BLaER1 (cell line): ENCODE measurements at regions not wholly inside any gene's neighbourhood (a gene's known extent, or its start where the extent isn't known, plus 50 kb on each side); places are given as distances from the start of the nearest gene placed in this dataset.
A peak's percentile ranks its signal among the peaks of the same experiment; 100 is the strongest.

Source experiments
- H3K27ac ChIP-seq: shearing (Covaris generic); formaldehyde crosslinking; 2 replicates; pipeline ENCODE4 v1.8.1; 2022
- H3K27me3 ChIP-seq: shearing (Covaris generic); formaldehyde crosslinking; 2 replicates; pipeline ENCODE4 v1.8.1; 2022
- H3K36me3 ChIP-seq: shearing (Covaris generic); formaldehyde crosslinking; 2 replicates; pipeline ENCODE4 v1.8.1; 2022
- H3K4me1 ChIP-seq: shearing (Covaris generic); formaldehyde crosslinking; 2 replicates; pipeline ENCODE4 v1.8.1; 2022
- H3K4me2 ChIP-seq: shearing (Covaris generic); formaldehyde crosslinking; 2 replicates; pipeline ENCODE4 v1.8.1; 2022
- H3K4me3 ChIP-seq: shearing (Covaris generic); formaldehyde crosslinking; 2 replicates; pipeline ENCODE4 v1.8.1; 2022
- H3K9ac ChIP-seq: shearing (Covaris generic); formaldehyde crosslinking; 2 replicates; pipeline ENCODE4 v1.8.1; 2022
- H3K9me3 ChIP-seq: shearing (Covaris generic); formaldehyde crosslinking; 2 replicates; pipeline ENCODE4 v1.8.1; 2022
- H4K20me1 ChIP-seq: shearing (Covaris generic); formaldehyde crosslinking; 2 replicates; pipeline ENCODE4 v1.8.1; 2022
- Cebpa-rat ChIP-seq: shearing (Covaris generic); IDR thresholded peaks from 2 replicates; pipeline ENCODE4 v1.8.1; 2022

GRCh38 chr3:13211605-13212210, 138.5 kb upstream of the IQSEC1 start:
- Histone ChIP-seq H3K9ac (no peak overlapping the region), H3K27ac (no peak overlapping the region), H3K36me3 (no peaks in the 10 kb centered on the region), H4K20me1 (no peaks in the 10 kb centered on the region), H3K9me3 (no peaks in the 10 kb centered on the region), H3K4me1 (peaks cover 64% of the 10 kb centered on the region), H3K27me3 (no peaks in the 10 kb centered on the region), H3K4me3 (no peak overlapping the region), H3K4me2 (no peak overlapping the region)
- TF ChIP-seq Cebpa-rat, result no peak

- Histone ChIP-seq H3K27me3 (no peaks in the 10 kb centered on the region), H3K9ac (peak overlapping the region; percentile 50; the same call in 1 of the 2 replicates), H3K4me2 (peak overlapping the region; percentile 86), H3K4me3 (no peak overlapping the region), H4K20me1 (no peaks in the 10 kb centered on the region), H3K27ac (peak overlapping the region; percentile 51; the same call in 1 of the 2 replicates), H3K36me3 (no peaks in the 10 kb centered on the region), H3K4me1 (peaks cover 52% of the 10 kb centered on the region), H3K9me3 (no peaks in the 10 kb centered on the region)
- no peak for TF ChIP-seq Cebpa-rat
Observed at GRCh38 chr3:13210221-13210975, 137.2 kb upstream of the IQSEC1 start.

GRCh38 chr3:13209634-13209997, 136.4 kb upstream of the IQSEC1 start:
- TF ChIP-seq Cebpa-rat, result no peak
- H3K4me2 ChIP-seq, result peak overlapping the region; percentile 86
- no peak overlapping the region for H3K4me3 ChIP-seq
- peak overlapping the region; percentile 50; the same call in 1 of the 2 replicates for H3K9ac ChIP-seq
- peaks cover 48% of the 10 kb centered on the region for H3K4me1 ChIP-seq
- H3K27ac ChIP-seq, result peak overlapping the region; percentile 51; the same call in 1 of the 2 replicates
- no peaks in the 10 kb centered on the region for H3K36me3 ChIP-seq
- no peaks in the 10 kb centered on the region for H3K27me3 ChIP-seq
- H3K9me3 ChIP-seq, result no peaks in the 10 kb centered on the region
- H4K20me1 ChIP-seq, result no peaks in the 10 kb centered on the region

- no peak overlapping the region for H3K4me3 ChIP-seq
- no peaks in the 10 kb centered on the region for H3K27me3 ChIP-seq
- no peak overlapping the region for H3K27ac ChIP-seq
- peak overlapping the region; percentile 86 for H3K4me2 ChIP-seq
- no peaks in the 10 kb centered on the region for H3K36me3 ChIP-seq
- H3K4me1 ChIP-seq, result peaks cover 47% of the 10 kb centered on the region
- H3K9me3 ChIP-seq, result no peaks in the 10 kb centered on the region
- no peak overlapping the region for H3K9ac ChIP-seq
- no peaks in the 10 kb centered on the region for H4K20me1 ChIP-seq
- TF ChIP-seq Cebpa-rat, result no peak
Observed at GRCh38 chr3:13208706-13209633, 135.7 kb upstream of the IQSEC1 start.

GRCh38 chr3:13207975-13208705, 134.9 kb upstream of the IQSEC1 start:
- no peaks in the 10 kb centered on the region for H3K36me3 ChIP-seq
- no peaks in the 10 kb centered on the region for H4K20me1 ChIP-seq
- no peak overlapping the region for H3K9ac ChIP-seq
- no peaks in the 10 kb centered on the region for H3K9me3 ChIP-seq
- no peak overlapping the region for H3K27ac ChIP-seq
- H3K27me3 ChIP-seq, result no peaks in the 10 kb centered on the region
- TF ChIP-seq Cebpa-rat, result no peak
- peaks cover 50% of the 10 kb centered on the region for H3K4me1 ChIP-seq
- no peak overlapping the region for H3K4me3 ChIP-seq
- H3K4me2 ChIP-seq, result no peak overlapping the region

- H3K9ac ChIP-seq, result no peak overlapping the region
- H3K4me2 ChIP-seq, result no peak overlapping the region
- no peaks in the 10 kb centered on the region for H4K20me1 ChIP-seq
- H3K4me3 ChIP-seq, result no peak overlapping the region
- no peaks in the 10 kb centered on the region for H3K27me3 ChIP-seq
- H3K27ac ChIP-seq, result no peak overlapping the region
- TF ChIP-seq Cebpa-rat, result no peak
- H3K9me3 ChIP-seq, result no peaks in the 10 kb centered on the region
- peaks cover 56% of the 10 kb centered on the region for H3K4me1 ChIP-seq
- no peaks in the 10 kb centered on the region for H3K36me3 ChIP-seq
Observed at GRCh38 chr3:13207578-13207922, 134.3 kb upstream of the IQSEC1 start.

- Histone ChIP-seq H3K4me3 (no peak overlapping the region), H3K4me1 (peaks cover 61% of the 10 kb centered on the region), H3K36me3 (no peaks in the 10 kb centered on the region), H3K9ac (no peak overlapping the region), H3K27ac (no peak overlapping the region), H3K27me3 (no peaks in the 10 kb centered on the region), H3K4me2 (no peak overlapping the region), H4K20me1 (no peaks in the 10 kb centered on the region), H3K9me3 (no peaks in the 10 kb centered on the region)
- no peak for TF ChIP-seq Cebpa-rat
Observed at GRCh38 chr3:13206799-13207577, 133.8 kb upstream of the IQSEC1 start.

- H3K4me2 ChIP-seq, result no peak overlapping the region
- H3K4me1 ChIP-seq, result peaks cover 63% of the 10 kb centered on the region
- H3K9me3 ChIP-seq, result no peaks in the 10 kb centered on the region
- H3K4me3 ChIP-seq, result no peak overlapping the region
- H4K20me1 ChIP-seq, result no peaks in the 10 kb centered on the region
- no peaks in the 10 kb centered on the region for H3K27me3 ChIP-seq
- no peak overlapping the region for H3K9ac ChIP-seq
- H3K36me3 ChIP-seq, result no peaks in the 10 kb centered on the region
- H3K27ac ChIP-seq, result no peak overlapping the region
- TF ChIP-seq Cebpa-rat, result no peak
Observed at GRCh38 chr3:13205567-13206143, 132.4 kb upstream of the IQSEC1 start.
